ENCODE measurements at regions not wholly inside any gene's neighbourhood (a gene's known extent, or its start where the extent isn't known, plus 50 kb on each side); places are given as distances from the start of the nearest gene placed in this dataset.

DNA sequence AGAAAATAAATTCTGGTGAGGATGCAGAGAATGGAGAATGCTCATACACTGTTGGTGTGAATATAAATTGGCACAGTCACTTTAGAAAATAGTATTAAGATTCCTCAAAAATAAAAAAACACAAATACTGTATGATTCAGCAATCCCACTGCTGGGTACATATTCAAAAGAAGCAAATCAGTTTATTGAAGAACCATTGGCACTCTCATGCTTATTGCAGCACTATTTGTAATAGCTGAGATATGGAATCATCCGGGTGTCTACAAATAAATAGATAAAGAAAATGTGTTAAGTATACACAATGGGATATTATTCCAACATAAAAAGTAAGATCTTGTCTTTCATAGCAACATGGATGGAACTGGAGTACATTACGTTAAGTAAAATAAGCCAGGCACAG lies 579.4 kb upstream of the SEL1L start:
- TF ChIP-seq, protein P1, sequence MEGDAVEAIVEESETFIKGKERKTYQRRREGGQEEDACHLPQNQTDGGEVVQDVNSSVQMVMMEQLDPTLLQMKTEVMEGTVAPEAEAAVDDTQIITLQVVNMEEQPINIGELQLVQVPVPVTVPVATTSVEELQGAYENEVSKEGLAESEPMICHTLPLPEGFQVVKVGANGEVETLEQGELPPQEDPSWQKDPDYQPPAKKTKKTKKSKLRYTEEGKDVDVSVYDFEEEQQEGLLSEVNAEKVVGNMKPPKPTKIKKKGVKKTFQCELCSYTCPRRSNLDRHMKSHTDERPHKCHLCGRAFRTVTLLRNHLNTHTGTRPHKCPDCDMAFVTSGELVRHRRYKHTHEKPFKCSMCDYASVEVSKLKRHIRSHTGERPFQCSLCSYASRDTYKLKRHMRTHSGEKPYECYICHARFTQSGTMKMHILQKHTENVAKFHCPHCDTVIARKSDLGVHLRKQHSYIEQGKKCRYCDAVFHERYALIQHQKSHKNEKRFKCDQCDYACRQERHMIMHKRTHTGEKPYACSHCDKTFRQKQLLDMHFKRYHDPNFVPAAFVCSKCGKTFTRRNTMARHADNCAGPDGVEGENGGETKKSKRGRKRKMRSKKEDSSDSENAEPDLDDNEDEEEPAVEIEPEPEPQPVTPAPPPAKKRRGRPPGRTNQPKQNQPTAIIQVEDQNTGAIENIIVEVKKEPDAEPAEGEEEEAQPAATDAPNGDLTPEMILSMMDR (IDR thresholded peaks at IDR 0.05) = no peak
- no peak for TF ChIP-seq POLR2A (IDR thresholded peaks at IDR 0.05)
